ENCODE measurements at regions not wholly inside any gene's neighbourhood (a gene's known extent, or its start where the extent isn't known, plus 50 kb on each side); places are given as distances from the start of the nearest gene placed in this dataset.
"Not testable (repeated sequence)": the region's sequence is repeated elsewhere in the genome, so short reads cannot be mapped to it uniquely, and the experiment has no call there.

DNA sequence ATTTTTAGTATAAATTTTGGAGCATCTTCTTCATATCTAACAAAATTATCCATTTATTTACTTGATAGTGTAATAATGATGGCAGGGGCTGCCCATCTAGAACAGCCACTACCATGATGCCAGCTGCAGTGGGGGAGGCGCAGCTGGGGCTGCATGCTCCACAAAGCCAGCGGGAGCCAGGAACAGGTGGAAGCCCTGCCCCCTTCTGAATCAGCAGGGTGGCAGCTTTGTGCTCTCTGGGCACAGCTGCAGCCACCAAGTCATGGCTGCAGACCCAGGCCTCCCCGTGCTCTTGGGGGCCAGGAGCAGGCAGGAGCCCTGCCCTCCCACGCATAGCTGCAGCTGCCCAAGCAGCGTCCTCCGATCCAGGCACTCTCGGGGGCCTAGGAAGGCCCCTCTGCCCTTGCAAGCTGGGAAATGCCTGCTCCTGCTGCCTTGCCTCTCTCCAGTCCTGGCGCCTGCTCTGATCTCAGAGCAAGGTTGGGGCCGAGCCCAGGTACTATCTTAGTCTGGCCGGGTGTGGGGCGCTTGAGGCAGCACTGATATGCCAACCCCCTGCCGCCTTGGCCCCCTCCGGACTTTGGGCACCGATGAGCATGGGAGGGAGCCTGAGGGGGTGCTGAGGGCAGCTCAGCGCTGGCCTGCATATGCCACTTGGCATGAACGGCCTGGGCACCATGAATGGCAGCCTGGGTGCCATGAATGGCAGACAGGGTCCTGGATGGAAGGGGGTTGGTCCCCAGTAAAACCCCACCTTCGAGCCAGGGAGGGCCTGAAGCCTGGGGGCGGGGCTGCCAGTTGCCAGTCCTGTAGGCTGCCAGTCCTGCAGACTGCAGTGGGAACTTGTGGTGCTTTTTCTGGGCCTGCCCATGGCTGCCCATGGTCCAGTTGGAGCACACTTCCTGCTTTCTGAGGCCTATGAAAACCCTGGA, 1110.8 kb upstream of the POT1 start:
- DNase-seq (ENCODE audit: low read depth), result no peak
- H3K4me3 ChIP-seq (ENCODE audit: low read depth, low read length), result no peak overlapping the region

DNA sequence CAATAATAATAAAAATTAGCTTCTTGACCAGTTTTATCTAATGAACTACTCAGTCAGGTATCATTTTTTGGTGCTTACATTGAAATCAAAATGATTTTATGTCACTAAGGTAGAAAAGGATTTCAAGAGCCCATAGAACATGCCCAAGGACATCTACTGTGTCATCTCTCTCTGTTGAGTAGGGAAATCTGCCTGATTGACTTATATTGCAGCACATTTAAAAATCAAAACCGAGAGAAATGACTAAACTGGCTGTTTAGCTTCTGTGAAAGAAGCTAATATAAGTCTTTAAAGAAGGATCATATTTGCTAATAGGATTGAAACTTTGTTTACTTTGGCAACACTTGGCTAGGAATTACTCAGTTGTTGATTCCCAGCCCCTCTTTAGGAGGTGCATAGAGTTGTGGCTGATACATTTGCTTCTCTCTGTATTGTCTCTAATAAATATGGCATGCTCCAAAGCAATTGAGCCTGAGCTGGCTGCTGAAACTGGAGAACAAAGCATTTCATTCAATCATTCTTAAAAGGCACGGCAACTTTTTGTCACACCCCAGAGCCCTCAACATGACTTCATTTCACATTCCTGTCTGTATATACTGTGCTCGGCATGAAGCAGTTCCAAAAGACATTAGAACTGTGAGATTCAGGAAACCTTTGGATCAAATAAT, 1096.9 kb upstream of the POT1 start:
- no peak overlapping the region for H3K4me3 ChIP-seq (ENCODE audit: low read depth, low read length)
- DNase-seq (ENCODE audit: low read depth), result no peak

DNA sequence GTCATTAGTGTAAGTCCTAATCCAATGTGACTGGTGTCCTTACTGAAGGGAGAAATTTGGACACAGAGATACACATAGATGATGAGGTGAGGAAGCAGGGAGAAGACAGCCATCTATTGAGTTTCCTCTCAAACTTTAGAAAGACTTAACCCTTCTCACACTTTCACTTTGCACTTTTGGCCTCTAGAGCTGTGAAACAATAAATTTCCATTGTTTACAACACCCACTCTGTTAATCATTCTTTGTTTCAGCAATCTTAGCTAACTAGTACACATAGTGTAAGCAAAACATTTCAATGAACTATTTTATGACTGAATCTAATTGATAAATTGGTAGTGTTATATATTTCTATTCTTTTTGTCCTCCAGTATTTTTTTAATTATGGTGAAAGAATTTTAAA, 1092.8 kb upstream of the POT1 start:
- DNase-seq (ENCODE audit: low read depth), result no peak
- H3K4me3 ChIP-seq (ENCODE audit: low read depth, low read length), result no peak overlapping the region

DNA sequence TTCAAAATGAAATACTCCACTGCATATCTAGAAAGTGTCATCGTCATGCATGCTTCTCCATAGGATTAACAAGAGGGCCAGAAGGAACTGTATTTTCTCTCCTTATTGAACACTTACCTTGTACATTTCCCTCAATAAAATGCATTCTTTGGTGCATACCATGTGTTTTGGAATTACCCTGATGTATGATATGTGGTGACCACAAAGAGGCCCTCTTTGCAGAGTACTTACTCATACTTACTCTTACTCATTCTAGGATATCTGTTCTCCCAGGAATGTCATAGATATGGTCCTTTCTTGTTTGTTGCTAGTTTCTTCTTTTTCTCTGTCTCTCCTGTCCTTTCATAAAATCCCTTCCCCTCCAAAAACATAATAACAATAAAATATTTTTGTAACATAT, 1087.1 kb upstream of the POT1 start:
- no peak overlapping the region for H3K4me3 ChIP-seq (ENCODE audit: low read depth, low read length)
- no peak for DNase-seq (ENCODE audit: low read depth)

DNA sequence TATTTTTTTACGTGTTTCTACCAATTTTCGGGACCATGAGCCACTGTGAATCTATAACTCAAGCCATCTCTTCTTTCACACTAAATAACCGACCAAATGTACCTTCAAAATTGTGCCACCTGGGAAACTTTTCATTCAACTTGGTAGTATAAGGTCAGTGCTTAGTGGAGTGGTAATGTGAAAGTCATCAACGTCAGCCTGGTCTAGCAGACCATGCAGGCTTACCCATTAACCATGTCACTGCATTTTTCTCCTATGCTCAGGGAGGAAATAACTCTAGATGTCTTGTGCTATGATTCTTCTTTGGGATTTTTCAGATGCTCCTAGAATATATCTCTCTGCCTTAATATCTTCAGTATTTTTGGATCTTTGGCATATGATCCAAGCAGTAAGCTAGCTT, 1075.4 kb upstream of the POT1 start:
- no peak overlapping the region for H3K4me3 ChIP-seq (ENCODE audit: low read depth, low read length)
- no peak for DNase-seq (ENCODE audit: low read depth)

DNA sequence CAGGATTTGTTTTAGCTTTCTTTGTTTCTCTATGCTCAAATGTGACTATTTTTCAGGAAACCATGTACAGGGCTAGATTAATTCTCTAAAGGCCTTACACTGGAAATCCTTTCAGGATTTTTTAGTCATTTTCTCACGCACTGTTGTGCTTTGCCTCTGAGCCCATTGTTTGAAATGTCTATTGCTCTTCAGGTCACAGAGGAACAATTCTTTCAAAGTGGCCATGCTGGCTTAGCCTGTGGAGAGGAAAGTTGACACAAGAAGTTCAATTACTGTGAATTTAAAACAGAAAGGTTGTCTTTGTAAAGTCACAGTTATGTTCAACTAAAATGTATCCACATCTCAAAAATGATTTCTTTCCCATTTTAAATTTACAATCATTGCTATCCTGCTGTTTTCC, 1071.7 kb upstream of the POT1 start:
- H3K4me3 ChIP-seq (ENCODE audit: low read depth, low read length), result no peak overlapping the region
- no peak for DNase-seq (ENCODE audit: low read depth)

DNA sequence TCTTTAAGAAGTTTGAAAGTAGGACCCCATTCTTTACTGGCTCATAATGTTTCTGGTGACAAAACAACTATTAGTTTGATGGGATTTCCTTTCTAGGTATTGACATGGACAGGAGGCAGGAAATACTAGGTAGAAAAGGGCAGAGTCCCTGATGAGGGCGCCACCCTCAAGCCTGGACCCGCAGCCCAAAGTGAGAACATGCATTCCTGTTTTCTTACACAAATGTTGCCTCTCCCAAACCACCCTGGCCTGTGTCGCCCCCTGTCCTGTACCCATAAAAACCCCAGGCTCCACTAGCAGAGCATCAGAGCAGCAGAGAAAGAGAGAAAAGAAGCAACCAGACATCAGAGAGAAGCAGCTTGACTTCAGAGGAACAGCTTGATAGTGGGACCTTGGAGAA, 1055.2 kb upstream of the POT1 start:
- DNase-seq (ENCODE audit: low read depth), result no peak
- H3K4me3 ChIP-seq (ENCODE audit: low read depth, low read length), result no peak overlapping the region

DNA sequence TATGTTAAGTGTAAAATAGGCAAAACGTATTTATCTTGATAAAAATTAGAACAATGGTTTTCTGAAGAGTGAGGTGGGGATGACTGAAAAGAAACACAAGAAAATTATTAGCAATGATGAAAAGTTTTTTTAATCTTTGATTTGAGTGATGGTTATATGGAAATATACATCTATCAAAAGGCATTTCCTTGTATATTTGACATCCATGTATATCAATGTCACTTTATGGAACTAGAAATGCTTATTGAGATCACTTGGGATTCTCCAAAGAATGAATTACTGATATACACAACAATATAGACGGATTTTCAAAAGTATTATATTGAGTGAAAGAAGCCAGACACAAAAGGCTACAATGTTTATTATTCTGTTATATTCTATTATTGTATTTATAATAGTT, 1042.0 kb upstream of the POT1 start:
- no peak overlapping the region for H3K4me3 ChIP-seq (ENCODE audit: low read depth, low read length)
- no peak for DNase-seq (ENCODE audit: low read depth)

DNA sequence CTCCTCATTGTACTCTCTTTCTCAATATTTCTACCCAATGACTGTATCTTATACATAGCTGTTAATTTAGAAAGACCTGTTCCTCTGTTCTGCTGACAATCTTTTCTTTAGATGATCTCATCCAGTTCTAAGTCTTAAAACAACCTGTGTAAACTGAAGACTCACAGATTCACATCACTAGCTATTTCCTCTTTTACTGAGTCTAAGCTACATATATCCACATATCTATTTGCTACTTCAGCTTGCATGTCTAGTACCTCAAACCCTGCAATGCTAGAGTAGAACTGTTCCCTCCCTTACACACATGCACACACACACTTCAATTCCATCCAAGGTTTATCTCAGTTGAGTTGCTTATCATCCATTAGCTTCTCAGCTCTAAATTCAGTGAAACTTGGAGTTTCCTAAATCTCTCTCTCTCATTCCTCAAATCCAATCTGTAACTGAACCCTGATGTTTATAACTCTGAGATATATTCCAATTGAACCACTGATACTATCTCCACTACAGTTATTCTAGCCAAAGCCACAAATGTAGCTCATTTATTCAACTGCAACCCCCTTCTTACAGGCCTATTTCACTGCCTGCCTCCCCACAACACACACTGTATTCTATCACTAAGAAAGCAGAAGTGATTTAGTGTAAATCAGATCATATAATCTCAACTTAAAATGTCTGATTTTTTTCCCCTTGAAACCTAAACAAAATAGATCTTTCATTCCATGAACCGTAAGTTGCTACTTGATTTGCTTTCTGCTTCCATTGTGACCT, 1036.8 kb upstream of the POT1 start:
- H3K4me3 ChIP-seq (ENCODE audit: low read depth, low read length), result no peak overlapping the region
- no peak for DNase-seq (ENCODE audit: low read depth)

DNA sequence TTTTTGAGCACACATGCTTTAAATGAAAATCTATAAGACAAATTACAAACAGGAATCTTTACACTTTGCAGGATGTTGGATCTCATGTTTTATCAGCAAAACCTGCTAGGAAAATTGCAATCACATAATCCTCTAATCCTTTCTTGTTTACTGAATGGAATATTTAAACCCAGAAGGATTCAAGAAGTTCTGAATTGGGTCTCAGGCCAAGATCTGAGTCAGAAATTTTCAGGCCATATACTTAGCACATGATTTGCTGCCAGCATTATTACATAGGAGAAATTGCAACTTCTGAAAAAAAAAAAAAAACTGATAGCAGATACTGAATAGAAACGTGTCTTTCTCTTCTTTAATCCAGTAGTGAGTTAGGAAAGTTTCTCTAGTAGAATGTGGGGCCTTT, 1005.3 kb upstream of the POT1 start:
- no peak overlapping the region for H3K4me3 ChIP-seq (ENCODE audit: low read depth, low read length)
- no peak for DNase-seq (ENCODE audit: low read depth)

DNA sequence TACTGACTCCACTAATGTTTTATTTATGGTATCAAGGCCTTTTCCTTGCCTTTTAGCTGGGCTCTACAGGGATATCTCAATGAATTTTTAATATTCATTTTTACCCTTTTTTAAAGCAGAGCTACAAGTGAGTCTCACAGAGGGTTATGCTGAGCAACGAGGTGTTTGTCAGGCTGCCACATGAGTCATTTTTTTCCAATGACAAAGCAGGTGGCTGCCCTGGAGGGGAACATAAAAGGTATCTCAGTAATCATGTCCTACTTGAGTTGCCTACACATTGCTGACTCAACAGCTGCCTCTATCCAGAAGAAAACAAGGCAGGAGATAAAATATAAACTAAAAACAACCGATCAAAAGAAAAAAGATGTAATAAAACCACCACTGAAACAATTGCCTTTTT, 1004.9 kb upstream of the POT1 start:
- DNase-seq (ENCODE audit: low read depth), result no peak
- no peak overlapping the region for H3K4me3 ChIP-seq (ENCODE audit: low read depth, low read length)

DNA sequence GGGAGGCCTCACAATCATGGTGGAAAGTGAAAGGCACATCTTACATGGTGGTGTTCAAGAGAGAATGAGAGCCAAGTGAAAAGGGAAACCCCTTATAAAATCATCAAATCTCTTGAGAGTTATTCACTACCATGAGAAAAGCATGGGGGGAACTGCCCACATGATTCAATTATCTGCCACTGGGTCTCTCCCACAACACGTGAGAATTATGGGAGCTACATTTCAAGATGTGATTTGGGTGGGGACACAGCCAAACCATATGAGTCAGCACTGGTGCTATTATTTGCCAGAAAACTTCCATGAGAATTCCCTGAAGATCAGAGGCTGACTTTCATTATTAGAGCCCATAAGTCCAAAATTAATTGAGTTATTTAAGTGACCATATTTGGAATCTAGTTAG, 1001.2 kb upstream of the POT1 start:
- no peak for DNase-seq (ENCODE audit: low read depth)
- no peak overlapping the region for H3K4me3 ChIP-seq (ENCODE audit: low read depth, low read length)

DNA sequence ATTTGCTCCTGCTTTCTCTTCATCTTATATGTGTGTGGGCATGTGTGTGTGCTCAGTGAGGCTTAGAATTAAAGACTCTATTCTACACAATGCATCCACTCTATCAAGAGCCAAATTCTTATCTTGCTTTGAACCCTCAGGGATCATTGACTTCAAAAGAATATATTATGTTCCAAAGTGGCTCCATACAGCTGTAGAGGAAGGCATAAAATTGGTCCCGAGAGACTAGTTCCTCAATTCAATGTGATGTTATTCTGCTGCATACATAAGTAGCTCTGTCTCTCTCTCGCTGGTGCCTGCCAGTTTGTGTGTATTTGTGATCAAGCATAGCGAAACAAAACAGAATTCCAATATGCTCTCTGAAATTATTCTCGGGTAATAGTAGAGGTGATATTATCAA, 997.9 kb upstream of the POT1 start:
- no peak for DNase-seq (ENCODE audit: low read depth)

DNA sequence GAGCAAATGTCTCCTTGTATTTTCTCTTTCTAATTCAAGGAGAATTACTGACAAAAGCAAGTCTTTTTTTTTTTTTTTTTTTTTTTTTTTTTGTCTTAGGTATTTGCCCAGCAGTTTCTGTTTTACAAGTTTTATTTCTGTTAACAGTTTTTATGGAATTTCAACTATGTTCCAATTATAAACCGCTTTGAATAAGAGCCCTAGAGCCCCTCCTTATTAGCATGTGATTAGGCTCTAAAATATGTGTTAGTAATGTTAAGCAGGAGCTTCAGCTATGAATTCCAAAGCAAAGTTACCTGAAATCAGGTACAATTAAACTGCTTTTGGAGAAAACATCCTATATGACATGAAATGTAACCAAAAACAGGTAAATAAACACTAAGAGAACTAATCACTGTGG, 997.0 kb upstream of the POT1 start:
- no peak for DNase-seq (ENCODE audit: low read depth)
- H3K4me3 ChIP-seq (ENCODE audit: low read depth, low read length), result no peak overlapping the region

More for the DNA sequence above, 997.9 kb upstream of the POT1 start:
- no peak overlapping the region for H3K4me3 ChIP-seq (ENCODE audit: low read depth, low read length)

DNA sequence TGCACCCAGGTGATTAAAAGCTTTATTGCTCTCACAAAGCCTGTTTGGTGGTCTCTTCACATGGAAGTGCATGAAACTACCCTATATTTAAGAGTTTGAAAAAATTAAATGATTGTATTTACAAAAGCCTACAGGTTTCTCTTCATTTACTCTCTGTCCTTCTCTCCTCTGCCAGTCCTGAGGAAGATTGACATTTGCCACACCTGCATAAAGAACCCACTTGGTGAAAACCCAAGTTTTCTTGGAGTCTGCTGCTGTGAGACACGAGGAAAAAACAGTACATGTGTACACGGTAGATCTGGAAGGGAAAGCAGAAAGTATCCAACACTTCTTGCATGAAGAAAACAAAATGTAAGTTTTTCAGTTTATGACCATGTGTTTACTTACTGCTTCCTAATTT, 994.4 kb upstream of the POT1 start:
- no peak overlapping the region for H3K4me3 ChIP-seq (ENCODE audit: low read depth, low read length)
- no peak for DNase-seq (ENCODE audit: low read depth)

DNA sequence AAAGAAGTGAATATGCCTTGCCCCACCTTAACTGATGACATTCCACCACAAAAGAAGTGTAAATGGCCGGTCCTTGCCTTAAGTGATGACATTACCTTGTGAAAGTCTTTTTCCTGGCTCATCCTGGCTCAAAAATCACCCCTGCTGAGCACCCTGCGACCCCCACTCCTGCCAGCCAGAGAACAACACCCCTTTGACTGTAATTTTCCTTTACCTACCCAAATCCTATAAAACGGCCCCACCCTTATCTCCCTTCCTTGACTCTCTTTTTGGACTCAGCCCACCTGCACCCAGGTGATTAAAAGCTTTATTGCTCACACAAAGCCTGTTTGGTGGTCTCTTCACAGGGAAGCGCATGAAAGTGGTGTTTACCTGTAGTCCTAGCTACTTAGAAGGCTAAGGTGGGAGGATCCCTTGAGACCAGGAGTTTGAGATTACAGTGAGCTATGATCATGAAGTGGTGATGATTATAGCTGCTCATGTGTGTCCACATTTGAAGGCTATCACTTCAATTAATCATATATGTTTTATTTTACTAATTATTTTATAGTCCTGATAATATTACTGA, 985.8 kb upstream of the POT1 start:
- not testable (repeated sequence) for H3K4me3 ChIP-seq (ENCODE audit: low read depth, low read length); DNase-seq (ENCODE audit: low read depth)

DNA sequence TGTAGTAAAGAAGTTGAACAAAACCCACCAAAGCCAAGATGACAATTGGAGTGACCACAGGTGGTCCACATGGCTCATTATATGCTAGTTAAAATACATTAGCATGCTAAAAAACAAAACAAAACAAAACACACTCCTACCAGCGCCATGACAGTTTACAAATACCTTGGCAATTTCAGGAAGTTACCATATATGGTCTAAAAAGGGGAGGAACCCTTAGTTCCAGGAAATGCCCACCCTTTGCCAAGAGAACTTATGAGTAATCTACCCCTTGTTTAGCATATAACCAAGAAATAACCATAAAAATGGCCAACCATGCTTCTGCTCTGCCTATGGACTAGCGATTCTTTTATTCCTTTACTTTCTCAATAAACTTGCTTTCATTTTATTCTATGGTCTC, 979.1 kb upstream of the POT1 start:
- no peak overlapping the region for H3K4me3 ChIP-seq (ENCODE audit: low read depth, low read length)
- DNase-seq (ENCODE audit: low read depth), result no peak

DNA sequence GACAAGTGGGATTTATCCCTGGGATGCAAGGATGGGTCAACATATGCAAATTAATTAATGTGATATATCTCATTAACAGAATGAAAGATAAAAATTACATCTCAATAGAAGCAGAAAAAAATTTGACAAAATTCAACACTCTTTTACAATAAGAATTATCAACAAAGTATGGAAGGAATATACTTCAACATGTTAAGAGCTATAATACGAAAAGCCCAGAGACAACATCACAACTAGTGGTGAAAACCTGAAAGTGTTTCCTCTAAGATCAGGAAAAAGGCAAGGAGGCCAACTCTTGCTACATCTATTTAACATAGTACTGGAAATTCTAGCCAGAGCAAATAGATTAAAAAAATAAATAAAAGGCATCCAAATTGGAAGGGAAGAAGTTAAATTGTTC, 970.0 kb upstream of the POT1 start:
- no peak for DNase-seq (ENCODE audit: low read depth)
- H3K4me3 ChIP-seq (ENCODE audit: low read depth, low read length), result no peak overlapping the region

DNA sequence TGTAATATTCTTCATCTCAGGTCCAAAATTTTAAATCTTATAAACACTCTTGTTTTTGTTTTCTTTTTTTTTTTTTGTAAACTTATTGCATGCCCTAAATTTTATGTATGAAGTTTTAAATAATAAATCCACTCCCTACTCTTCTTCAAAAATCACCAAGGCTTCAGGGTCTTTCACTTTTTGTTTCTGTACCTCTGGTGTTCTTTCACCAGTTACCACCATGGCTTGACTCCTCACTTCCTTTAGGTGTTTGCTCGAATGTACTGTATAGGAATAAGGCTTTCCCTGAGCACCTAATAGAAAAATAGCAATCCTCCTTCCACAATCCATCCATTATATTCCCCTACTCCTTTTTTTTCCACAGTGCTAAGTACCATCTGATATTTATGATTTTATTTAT, 962.8 kb upstream of the POT1 start:
- H3K4me3 ChIP-seq (ENCODE audit: low read depth, low read length), result no peak overlapping the region
- no peak for DNase-seq (ENCODE audit: low read depth)

DNA sequence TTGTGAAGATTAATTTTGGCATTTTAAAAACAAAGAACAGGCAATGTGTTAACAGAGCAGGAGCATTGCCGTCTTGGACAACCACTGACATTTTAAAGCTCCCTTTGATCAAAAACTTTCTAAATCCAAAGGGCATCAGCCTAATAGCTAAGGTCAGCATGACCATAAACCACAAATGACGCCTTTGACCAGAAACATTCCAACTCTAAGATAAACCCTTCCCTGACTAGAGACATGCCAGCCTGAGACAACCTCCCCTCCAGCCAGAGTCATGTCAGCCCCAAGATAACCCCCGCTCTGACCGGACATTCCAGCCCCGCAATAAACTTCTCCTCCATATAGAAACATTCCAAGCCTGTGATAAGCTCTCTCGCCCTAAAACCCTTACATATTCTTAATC, 949.4 kb upstream of the POT1 start:
- DNase-seq (ENCODE audit: low read depth), result no peak
- H3K4me3 ChIP-seq (ENCODE audit: low read depth, low read length), result no peak overlapping the region

All from skeletal muscle cell (primary cell).